Trophoblast cell (in vitro differentiated cells and primary cell): ENCODE measurements at regions not wholly inside any gene's neighbourhood (a gene's known extent, or its start where the extent isn't known, plus 50 kb on each side); places are given as distances from the start of the nearest gene placed in this dataset.

ENCODE experiments used
- DNase-seq, 2 donors: peaks; one replicate each; pipeline ENCODE4 v3.0.0-alpha.2; 2016
- H2AFZ ChIP-seq: 2 replicates; pipeline ENCODE4 v1.6.1; 2013; ENCODE audit warnings: low read length, moderate library complexity, mild to moderate bottlenecking; ENCODE audit not compliant: insufficient read depth, poor library complexity
- H2AK5ac ChIP-seq: 2 replicates; pipeline ENCODE4 v1.6.1; 2013; ENCODE audit warnings: mild to moderate bottlenecking, low read length
- H2BK120ac ChIP-seq: 2 replicates; pipeline ENCODE4 v1.6.1; 2013; ENCODE audit warnings: low read length, mild to moderate bottlenecking, moderate library complexity; ENCODE audit not compliant: insufficient read depth, poor library complexity
- H2BK12ac ChIP-seq: 2 replicates; pipeline ENCODE4 v1.6.1; 2013; ENCODE audit warnings: mild to moderate bottlenecking, low read length, moderate library complexity
- H2BK5ac ChIP-seq: 2 replicates; pipeline ENCODE4 v1.6.1; 2013; ENCODE audit warnings: low read length, low read depth, moderate library complexity, mild to moderate bottlenecking; ENCODE audit not compliant: poor library complexity
- H3K14ac ChIP-seq: 2 replicates; pipeline ENCODE4 v1.6.1; 2013; ENCODE audit warnings: mild to moderate bottlenecking, low read length
- H3K18ac ChIP-seq: 2 replicates; pipeline ENCODE4 v1.6.1; 2013; ENCODE audit warnings: mild to moderate bottlenecking, low read length
- H3K23ac ChIP-seq: 2 replicates; pipeline ENCODE4 v1.6.1; 2013; ENCODE audit warnings: low read length
- H3K27ac ChIP-seq: 2 replicates; pipeline ENCODE4 v1.5.1; 2013; ENCODE audit warnings: low read depth, mild to moderate bottlenecking, inconsistent platforms, low read length, moderate library complexity
- H3K27me3 ChIP-seq: 2 replicates; pipeline ENCODE4 v1.6.1; 2013; ENCODE audit warnings: inconsistent platforms, mild to moderate bottlenecking, low read length, moderate library complexity; ENCODE audit not compliant: insufficient read depth
- H3K36me3 ChIP-seq, 2 experiments: 1 replicate in 1 of 2; 2 replicates in 1 of 2; pipeline ENCODE4 v1.6.1; 2013; ENCODE audit warnings: low read length in 2 of 2, mild to moderate bottlenecking in 2 of 2, moderate library complexity in 1 of 2; ENCODE audit not compliant: insufficient read depth in 2 of 2, control insufficient read depth in 1 of 2
- H3K4ac ChIP-seq: 2 replicates; pipeline ENCODE4 v1.6.1; 2013; ENCODE audit warnings: low read depth, mild to moderate bottlenecking, low read length, moderate library complexity
- H3K4me1 ChIP-seq, 2 experiments: 1 replicate in 1 of 2; 2 replicates in 1 of 2; pipeline ENCODE4 v1.6.1; 2013; ENCODE audit warnings: low read length in 2 of 2, mild to moderate bottlenecking in 2 of 2, moderate library complexity in 1 of 2; ENCODE audit not compliant: insufficient read depth in 2 of 2, control insufficient read depth in 1 of 2
- H3K4me2 ChIP-seq: 2 replicates; pipeline ENCODE4 v1.6.1; 2013; ENCODE audit warnings: inconsistent platforms, mild to moderate bottlenecking, low read length, moderate library complexity
- H3K4me3 ChIP-seq: 2 replicates; pipeline ENCODE4 v1.5.1; 2013; ENCODE audit warnings: mild to moderate bottlenecking, low read depth, low read length, inconsistent platforms
- H3K79me1 ChIP-seq: one replicate; pipeline ENCODE4 v1.6.1; 2013; ENCODE audit warnings: low read length
- H3K79me2 ChIP-seq: 2 replicates; pipeline ENCODE4 v1.6.1; 2013; ENCODE audit warnings: low read length, mild to moderate bottlenecking; ENCODE audit not compliant: control insufficient read depth, insufficient read depth, poor library complexity
- H3K9ac ChIP-seq: 2 replicates; pipeline ENCODE4 v1.6.1; 2013; ENCODE audit warnings: mild to moderate bottlenecking, low read length
- H3K9me3 ChIP-seq: 2 replicates; pipeline ENCODE4 v1.6.1; 2013; ENCODE audit warnings: low read depth, mild to moderate bottlenecking, control low read depth, inconsistent platforms, low read length; ENCODE audit not compliant: insufficient read depth
- H4K12ac ChIP-seq: 2 replicates; pipeline ENCODE4 v1.6.1; 2013; ENCODE audit warnings: low read depth, mild to moderate bottlenecking, low read length, moderate library complexity
- H4K8ac ChIP-seq: 2 replicates; pipeline ENCODE4 v1.6.1; 2013; ENCODE audit warnings: low read depth, mild to moderate bottlenecking, low read length, moderate library complexity
- H4K91ac ChIP-seq: one replicate; pipeline ENCODE4 v1.6.1; 2013; ENCODE audit warnings: low read depth, mild to moderate bottlenecking, low read length, moderate library complexity
- WGBS: extraction: QIAGEN DNeasy Blood & Tissue Kit; methylation state at CpG from one replicate; pipeline ENCODE4 v1.1.7; 2013; ENCODE audit warnings: missing lambda C conversion rate; ENCODE audit not compliant: insufficient read length, insufficient coverage; ENCODE audit errors: extremely low coverage; 5-methylcytosine and 5-hydroxymethylcytosine counted together

DNA sequence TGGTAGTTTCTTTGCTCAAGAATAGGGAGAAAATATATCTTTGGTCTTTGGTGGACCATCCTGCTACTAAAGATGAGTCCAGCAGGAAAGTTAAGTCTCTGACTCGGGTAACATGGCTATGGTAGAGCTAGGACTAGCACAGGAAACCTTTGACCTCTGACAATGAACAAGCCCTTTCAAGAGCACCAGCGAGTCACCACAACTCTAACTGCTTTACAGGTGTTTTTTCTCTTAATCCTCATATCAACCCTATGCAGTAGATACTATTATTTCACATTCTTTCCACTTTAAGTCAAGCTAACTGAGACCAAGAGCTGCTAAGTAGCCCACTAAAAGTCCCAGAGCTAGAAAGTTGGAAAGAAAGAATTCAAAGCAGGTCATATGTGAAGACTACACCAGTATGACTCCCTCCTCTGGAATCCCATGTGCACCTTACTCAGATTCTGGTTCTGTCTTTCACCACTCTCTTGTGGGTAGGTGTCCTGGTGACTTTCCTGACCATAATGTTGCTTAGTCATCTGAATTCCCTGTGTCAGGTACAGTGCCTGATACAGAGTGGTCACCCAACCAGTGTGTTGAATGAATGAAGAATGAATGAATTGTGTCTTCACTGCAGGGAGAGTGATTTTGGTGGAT lies 53.8 kb upstream of the ME3 start:
- Histone ChIP-seq H3K18ac (no peak overlapping the region), H3K4me3 (no peak overlapping the region), H3K27ac (peak overlapping the region; percentile 3), H2BK120ac (no peak overlapping the region), H3K4me2 (no peak overlapping the region), H3K23ac (no peak overlapping the region), H3K9ac (no peak overlapping the region), H4K12ac (no peak overlapping the region), H3K27me3 (no peaks in the 10 kb centered on the region), H4K8ac (no peak overlapping the region), H3K79me1 (peaks cover 2% of the 10 kb centered on the region), H3K14ac (no peak overlapping the region), H3K36me3 (no peaks in the 10 kb centered on the region), H3K4me1 (peaks cover 2 to 4% of the 10 kb centered on the region in 2 experiments), H3K79me2 (no peaks in the 10 kb centered on the region), H3K4ac (no peak overlapping the region), H4K91ac (no peak overlapping the region), H2BK12ac (no peak overlapping the region), H2AK5ac (no peak overlapping the region), H2BK5ac (no peak overlapping the region), H2AFZ (no peak overlapping the region), H3K9me3 (no peaks in the 10 kb centered on the region)
- peak; percentile 71 to 85 for DNase-seq
- no CpG with 5 or more reads among the region's 2 CpGs for WGBS

DNA sequence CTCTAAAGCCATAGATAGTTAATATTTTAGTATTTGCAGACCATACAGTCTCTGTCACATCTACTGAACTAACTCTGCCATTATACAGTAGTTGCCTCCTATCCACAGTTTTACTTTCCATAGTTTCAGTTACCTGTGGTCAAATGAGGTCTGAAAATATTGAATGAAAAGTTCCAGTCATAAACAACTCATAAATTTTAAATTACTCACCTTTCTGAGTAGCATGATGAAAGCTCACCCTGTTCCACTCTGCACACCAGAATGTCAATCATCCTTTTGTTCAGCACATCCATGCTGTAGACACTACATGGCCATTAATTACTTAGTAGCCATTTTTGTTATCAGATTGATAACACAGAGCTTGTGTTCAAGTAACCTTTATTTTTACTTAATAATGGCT lies 51.7 kb upstream of the ME3 start:
- peaks cover 12% of the 10 kb centered on the region for H3K79me1 ChIP-seq

DNA sequence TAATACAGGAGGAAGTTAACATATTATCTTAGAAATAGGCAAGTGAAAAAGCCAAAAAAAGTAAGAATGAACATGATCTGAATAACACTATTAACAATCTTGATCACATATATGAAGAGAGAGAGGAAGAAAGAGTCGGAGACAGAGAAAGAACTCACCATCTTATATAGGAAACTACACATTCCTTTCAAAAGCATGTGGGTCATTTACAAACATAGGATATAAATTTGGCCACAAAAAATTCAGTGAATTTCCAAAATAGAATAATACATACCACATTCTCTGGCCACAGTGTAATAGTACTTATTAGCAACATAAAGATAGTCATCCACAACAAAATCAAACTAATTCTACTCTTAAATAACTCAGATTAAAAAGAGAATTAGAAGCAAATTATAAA lies 50.9 kb upstream of the ME3 start:
- Histone ChIP-seq H3K18ac (no peak overlapping the region), H3K4me1 (peaks cover 11 to 15% of the 10 kb centered on the region in 2 experiments), H3K14ac (no peak overlapping the region), H2BK5ac (no peak overlapping the region), H3K27me3 (no peaks in the 10 kb centered on the region), H3K23ac (no peak overlapping the region), H2BK12ac (no peak overlapping the region), H3K4me2 (no peak overlapping the region), H3K36me3 (no peaks in the 10 kb centered on the region), H3K9ac (no peak overlapping the region), H3K27ac (no peak overlapping the region), H3K79me2 (peaks cover 2% of the 10 kb centered on the region), H3K4ac (no peak overlapping the region), H2AFZ (no peak overlapping the region), H3K4me3 (no peak overlapping the region), H2BK120ac (no peak overlapping the region), H4K12ac (no peak overlapping the region), H2AK5ac (no peak overlapping the region), H4K91ac (no peak overlapping the region), H4K8ac (no peak overlapping the region), H3K9me3 (no peaks in the 10 kb centered on the region), H3K79me1 (peaks cover 18% of the 10 kb centered on the region)
- DNase-seq, result no peak
- no CpG with 5 or more reads among the region's 1 CpG for WGBS

More for the DNA sequence above, 51.7 kb upstream of the ME3 start:
- no peak overlapping the region for H2BK12ac ChIP-seq
- no peak overlapping the region for H4K91ac ChIP-seq
- no peaks in the 10 kb centered on the region for H3K27me3 ChIP-seq
- no peaks in the 10 kb centered on the region for H3K9me3 ChIP-seq
- no peak overlapping the region for H2BK5ac ChIP-seq
- H3K4me2 ChIP-seq, result no peak overlapping the region
- H3K79me2 ChIP-seq, result peaks cover 2% of the 10 kb centered on the region
- H3K18ac ChIP-seq, result no peak overlapping the region
- no peak overlapping the region for H2AFZ ChIP-seq
- H3K4me3 ChIP-seq, result no peak overlapping the region
- no peak overlapping the region for H2AK5ac ChIP-seq
- peaks cover 9 to 10% of the 10 kb centered on the region in 2 experiments for H3K4me1 ChIP-seq
- no peak overlapping the region for H3K4ac ChIP-seq
- DNase-seq, result no peak
- H3K27ac ChIP-seq, result no peak overlapping the region
- H3K14ac ChIP-seq, result no peak overlapping the region
- no peak overlapping the region for H3K9ac ChIP-seq
- no peak overlapping the region for H3K23ac ChIP-seq
- no peak overlapping the region for H4K8ac ChIP-seq
- no peak overlapping the region for H2BK120ac ChIP-seq
- no peaks in the 10 kb centered on the region for H3K36me3 ChIP-seq
- no peak overlapping the region for H4K12ac ChIP-seq

DNA sequence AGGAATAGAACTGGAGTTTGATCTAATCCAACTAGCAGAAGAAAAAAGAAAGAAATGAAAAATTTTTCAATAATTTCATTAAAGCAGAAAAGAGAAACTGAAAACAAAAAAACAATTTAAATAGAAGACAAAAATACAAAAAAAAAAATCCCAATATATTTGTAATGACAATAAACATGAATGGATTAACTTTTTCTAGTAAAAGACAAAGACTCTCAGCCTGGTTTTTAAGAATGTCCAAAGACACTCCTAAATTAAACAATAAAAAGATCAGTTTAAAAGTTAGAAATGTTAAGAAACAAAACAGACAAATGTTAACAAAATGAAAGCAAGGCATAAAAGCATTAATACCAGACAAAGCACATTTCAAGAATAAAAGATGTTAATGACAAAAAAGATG lies 50.3 kb upstream of the ME3 start:
- Histone ChIP-seq H3K18ac (no peak overlapping the region), H3K23ac (no peak overlapping the region), H2BK120ac (no peak overlapping the region), H2BK12ac (no peak overlapping the region), H3K14ac (no peak overlapping the region), H3K79me1 (peaks cover 22% of the 10 kb centered on the region), H4K12ac (no peak overlapping the region), H2AK5ac (no peak overlapping the region), H3K79me2 (peaks cover 2% of the 10 kb centered on the region), H2AFZ (no peak overlapping the region), H3K4me3 (no peak overlapping the region), H3K4me2 (no peak overlapping the region), H3K4ac (no peak overlapping the region), H3K27ac (no peak overlapping the region), H3K27me3 (no peaks in the 10 kb centered on the region), H3K36me3 (no peaks in the 10 kb centered on the region), H3K4me1 (peaks cover 11 to 15% of the 10 kb centered on the region in 2 experiments), H4K91ac (no peak overlapping the region), H2BK5ac (no peak overlapping the region), H3K9ac (no peak overlapping the region), H3K9me3 (no peaks in the 10 kb centered on the region), H4K8ac (no peak overlapping the region)
- no peak for DNase-seq
